CD14-positive monocyte (primary cell): ENCODE measurements at regions not wholly inside any gene's neighbourhood (a gene's known extent, or its start where the extent isn't known, plus 50 kb on each side); places are given as distances from the start of the nearest gene placed in this dataset.

Experiments used
- DNase-seq, 3 donors: peaks; one replicate each; pipeline ENCODE4 v3.0.0-alpha.2; 2011 to 2022
- H2AFZ ChIP-seq: 2 replicates; pipeline ENCODE4 v1.6.0; 2012; ENCODE audit warnings: mild to moderate bottlenecking, low read depth, low read length, inconsistent platforms; ENCODE audit not compliant: insufficient read depth, poor library complexity, severe bottlenecking
- H3K27ac ChIP-seq, 2 donors: 1 replicate in 1 of 2; 2 replicates in 1 of 2; pipeline ENCODE4 v1.5.1; 2012 to 2013; ENCODE audit warnings: low read length in 2 of 2, control low read depth in 1 of 2, inconsistent platforms in 1 of 2, low read depth in 1 of 2, mild to moderate bottlenecking in 1 of 2
- H3K27me3 ChIP-seq, 2 donors: one replicate each; pipeline versions ENCODE4 v1.6.0 to v1.6.1; 2011 to 2013; ENCODE audit warnings: low read length in 2 of 2; ENCODE audit not compliant: control insufficient read depth in 2 of 2, insufficient read depth in 2 of 2
- H3K36me3 ChIP-seq, 2 donors: replicated peaks in 1 of 2; 1 replicate in 1 of 2; 2 replicates in 1 of 2; pipeline versions ENCODE4 v1.5.1 to v1.6.1; 2012 to 2013; ENCODE audit warnings: low read length in 2 of 2, control low read depth in 1 of 2, inconsistent platforms in 1 of 2, mild to moderate bottlenecking in 1 of 2; ENCODE audit not compliant: insufficient read depth in 2 of 2, control insufficient read depth in 1 of 2
- H3K4me1 ChIP-seq, 2 donors: 1 replicate in 1 of 2; 2 replicates in 1 of 2; pipeline versions ENCODE4 v1.5.1 to v1.6.1; 2012 to 2013; ENCODE audit warnings: low read length in 2 of 2, control low read depth in 1 of 2, inconsistent platforms in 1 of 2, mild to moderate bottlenecking in 1 of 2, moderate library complexity in 1 of 2; ENCODE audit not compliant: insufficient read depth in 2 of 2, control insufficient read depth in 1 of 2
- H3K4me2 ChIP-seq: replicated peaks from 2 replicates; pipeline ENCODE3; 2012; ENCODE audit warnings: low read length, moderate library complexity, mild to moderate bottlenecking; ENCODE audit not compliant: poor library complexity, severe bottlenecking; ENCODE audit errors: extremely low read depth
- H3K4me3 ChIP-seq, 3 experiments: fragments of 200-600 bp in 1 of 3; sonication (generic) in 1 of 3; replicated peaks in 1 of 3; 1 replicate in 2 of 3; 2 replicates in 1 of 3; pipeline ENCODE4 v1.5.1; 2011 to 2013; ENCODE audit warnings: low read length in 3 of 3, mild to moderate bottlenecking in 3 of 3, control low read depth in 2 of 3, low read depth in 2 of 3, inconsistent platforms in 1 of 3, moderate library complexity in 1 of 3
- H3K79me2 ChIP-seq: 2 replicates; pipeline ENCODE4 v1.6.0; 2012; ENCODE audit warnings: mild to moderate bottlenecking, control low read depth, inconsistent platforms, low read length, moderate library complexity; ENCODE audit not compliant: insufficient read depth
- H3K9ac ChIP-seq: 2 replicates; pipeline ENCODE4 v1.6.0; 2017; ENCODE audit warnings: low read length, mild to moderate bottlenecking; ENCODE audit not compliant: insufficient read depth, poor library complexity, severe bottlenecking
- H3K9me3 ChIP-seq, 2 donors: replicated peaks in 1 of 2; 1 replicate in 1 of 2; 2 replicates in 1 of 2; pipeline versions ENCODE4 v1.5.1 to v1.6.1; 2012 to 2013; ENCODE audit warnings: low read length in 2 of 2, control low read depth in 1 of 2; ENCODE audit not compliant: control insufficient read depth in 1 of 2, insufficient read depth in 1 of 2
- H4K20me1 ChIP-seq: 2 replicates; pipeline ENCODE4 v1.6.0; 2012; ENCODE audit warnings: mild to moderate bottlenecking, low read length, control low read depth, moderate library complexity; ENCODE audit not compliant: insufficient read depth
- H3K27ac Mint-ChIP-seq, 7 donors: one replicate each; pipeline ENCODE4 v1.8.0; 2020; ENCODE audit warnings: mild to moderate bottlenecking in 7 of 7, mixed read lengths in 7 of 7, moderate library complexity in 6 of 7, inconsistent platforms in 2 of 7
- H3K27me3 Mint-ChIP-seq, 3 donors: one replicate each; pipeline ENCODE4 v1.8.0; 2021 to 2022; ENCODE audit warnings: low read depth in 3 of 3, mild to moderate bottlenecking in 3 of 3, mixed read lengths in 3 of 3, moderate library complexity in 3 of 3, inconsistent platforms in 1 of 3
- H3K36me3 Mint-ChIP-seq, 2 donors: one replicate each; pipeline ENCODE4 v1.8.0; 2020; ENCODE audit warnings: mixed read lengths in 2 of 2, inconsistent platforms in 1 of 2, mild to moderate bottlenecking in 1 of 2
- H3K4me1 Mint-ChIP-seq: one replicate; pipeline ENCODE4 v1.8.0; 2020; ENCODE audit warnings: mild to moderate bottlenecking, mixed read lengths
- H3K4me3 Mint-ChIP-seq, 2 donors: one replicate each; pipeline ENCODE4 v1.8.0; 2020; ENCODE audit warnings: mild to moderate bottlenecking in 2 of 2, mixed read lengths in 2 of 2, moderate library complexity in 1 of 2
- H3K9me3 Mint-ChIP-seq, 7 donors: one replicate each; pipeline ENCODE4 v1.8.0; 2020 to 2022; ENCODE audit warnings: mixed read lengths in 7 of 7, mild to moderate bottlenecking in 6 of 7, moderate library complexity in 6 of 7, inconsistent platforms in 2 of 7
- WGBS: methylation state at CpG from one replicate; pipeline ENCODE4 v1.1.5; 2013; ENCODE audit warnings: missing lambda C conversion rate; ENCODE audit not compliant: insufficient coverage; 5-methylcytosine and 5-hydroxymethylcytosine counted together
- intact Hi-C, 2 donors: fragments of 100-400 bp; cut with micrococcal nuclease; formaldehyde crosslinking; loops; one replicate each; pipeline versions ENCODE4 v1.15.0 to v1.15.1; 2023
- TF ChIP-seq, protein P1 (sequence below): fragments of 200-600 bp; IDR thresholded peaks from one replicate; pipeline ENCODE4 v1.8.0; 2022; ENCODE audit warnings: antibody characterized with exemption, mild to moderate bottlenecking

DNA sequence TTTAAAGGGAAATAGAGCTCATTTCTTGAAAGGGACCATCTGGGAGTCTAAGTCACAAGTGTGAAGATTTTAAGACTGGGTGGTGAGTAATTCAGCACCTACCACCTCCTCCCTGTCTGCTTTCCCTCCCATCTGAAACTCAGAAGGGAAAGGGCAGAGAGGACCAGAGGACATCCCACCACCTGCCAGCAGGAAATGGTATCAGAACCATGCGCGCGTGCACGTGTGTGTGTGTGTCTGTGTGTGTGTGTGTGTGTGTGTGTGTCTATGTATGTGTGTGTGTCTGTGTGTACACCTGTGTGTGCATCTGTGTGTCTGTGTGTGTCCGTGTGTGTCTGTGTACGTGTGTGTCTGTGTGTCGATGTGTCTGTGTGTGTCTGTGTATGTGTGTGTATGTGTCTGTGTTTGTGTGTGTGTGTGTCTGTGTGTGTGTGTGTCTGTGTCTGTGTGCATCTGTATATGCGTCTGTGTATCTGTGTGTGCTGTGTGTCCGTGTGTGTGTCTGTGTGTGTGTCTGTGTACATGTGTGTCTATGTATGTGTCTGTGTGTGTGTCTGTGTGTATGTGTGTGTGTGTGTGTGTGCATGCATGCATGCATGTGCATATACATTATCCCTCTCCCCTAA is 76.8 kb downstream of the ZFP36L2 start:
- Histone ChIP-seq H3K9me3 (no peaks in the 10 kb centered on the region), H4K20me1 (no peaks in the 10 kb centered on the region), H2AFZ (no peak overlapping the region), H3K36me3 (no peaks in the 10 kb centered on the region), H3K4me2 (no peak overlapping the region), H3K9ac (no peak overlapping the region), H3K4me1 (peaks cover 21 to 26% of the 10 kb centered on the region in 2 donors), H3K27me3 (no peaks in the 10 kb centered on the region), H3K4me3 (no peak overlapping the region), H3K79me2 (no peaks in the 10 kb centered on the region), H3K27ac (no peak overlapping the region)
- intact Hi-C loops: no loop called here
- Mint-ChIP-seq H3K4me3 (no peak overlapping the region), H3K27ac (peak overlapping the region in 1 of 7 donors; percentile 8), H3K9me3 (peaks cover 0 to 3% (median 0%) of the 10 kb centered on the region in 7 donors), H3K36me3 (peaks cover 0 to 9% of the 10 kb centered on the region in 2 donors), H3K27me3 (peaks cover 0 to 4% (median 0%) of the 10 kb centered on the region in 3 donors), H3K4me1 (peaks cover 44% of the 10 kb centered on the region)
- TF ChIP-seq, protein P1, sequence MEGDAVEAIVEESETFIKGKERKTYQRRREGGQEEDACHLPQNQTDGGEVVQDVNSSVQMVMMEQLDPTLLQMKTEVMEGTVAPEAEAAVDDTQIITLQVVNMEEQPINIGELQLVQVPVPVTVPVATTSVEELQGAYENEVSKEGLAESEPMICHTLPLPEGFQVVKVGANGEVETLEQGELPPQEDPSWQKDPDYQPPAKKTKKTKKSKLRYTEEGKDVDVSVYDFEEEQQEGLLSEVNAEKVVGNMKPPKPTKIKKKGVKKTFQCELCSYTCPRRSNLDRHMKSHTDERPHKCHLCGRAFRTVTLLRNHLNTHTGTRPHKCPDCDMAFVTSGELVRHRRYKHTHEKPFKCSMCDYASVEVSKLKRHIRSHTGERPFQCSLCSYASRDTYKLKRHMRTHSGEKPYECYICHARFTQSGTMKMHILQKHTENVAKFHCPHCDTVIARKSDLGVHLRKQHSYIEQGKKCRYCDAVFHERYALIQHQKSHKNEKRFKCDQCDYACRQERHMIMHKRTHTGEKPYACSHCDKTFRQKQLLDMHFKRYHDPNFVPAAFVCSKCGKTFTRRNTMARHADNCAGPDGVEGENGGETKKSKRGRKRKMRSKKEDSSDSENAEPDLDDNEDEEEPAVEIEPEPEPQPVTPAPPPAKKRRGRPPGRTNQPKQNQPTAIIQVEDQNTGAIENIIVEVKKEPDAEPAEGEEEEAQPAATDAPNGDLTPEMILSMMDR: no peak
- WGBS: 87% methylated on average over 8 of the region's 9 CpGs
- no peak for DNase-seq

DNA sequence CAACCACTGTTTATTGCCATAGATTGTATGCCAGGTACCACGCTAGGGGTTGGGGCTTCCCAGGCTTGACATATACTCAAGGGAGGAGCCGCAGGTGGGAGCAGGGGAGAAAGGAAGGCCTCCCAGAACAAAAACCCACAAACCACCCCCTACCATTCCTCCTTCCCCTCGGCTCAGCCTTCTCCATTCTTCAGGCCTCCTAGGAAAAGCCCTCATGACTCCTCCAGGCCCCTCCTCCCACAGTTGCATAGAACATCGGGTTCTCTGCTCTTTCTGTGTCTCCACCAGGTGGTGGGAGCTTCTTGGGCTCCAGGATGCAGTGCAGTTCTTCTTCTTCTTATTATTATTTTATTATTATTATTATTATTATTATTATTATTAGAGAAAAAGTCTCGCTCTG is 80.3 kb downstream of the ZFP36L2 start:
- intact Hi-C loops: no loop called here
- Histone ChIP-seq H3K27ac (no peak overlapping the region), H3K4me2 (no peak overlapping the region), H3K9ac (no peak overlapping the region), H4K20me1 (no peaks in the 10 kb centered on the region), H3K4me3 (no peak overlapping the region), H3K27me3 (no peaks in the 10 kb centered on the region), H3K4me1 (peaks cover 42 to 49% of the 10 kb centered on the region in 2 donors), H2AFZ (no peak overlapping the region), H3K79me2 (no peaks in the 10 kb centered on the region), H3K36me3 (no peaks in the 10 kb centered on the region), H3K9me3 (no peaks in the 10 kb centered on the region)
- Mint-ChIP-seq H3K27me3 (peaks cover 0 to 5% (median 0%) of the 10 kb centered on the region in 3 donors), H3K9me3 (peaks cover 0 to 2% (median 0%) of the 10 kb centered on the region in 7 donors), H3K36me3 (peaks cover 0 to 4% of the 10 kb centered on the region in 2 donors), H3K27ac (peak overlapping the region in 1 of 7 donors; percentile 67), H3K4me3 (no peak overlapping the region), H3K4me1 (peaks cover 63% of the 10 kb centered on the region)
- TF ChIP-seq, protein P1: no peak
- no CpG with 5 or more reads among the region's 5 CpGs for WGBS
- no peak for DNase-seq
